Astrocyte of the cerebellum (primary cell): ENCODE measurements at regions not wholly inside any gene's neighbourhood (a gene's known extent, or its start where the extent isn't known, plus 50 kb on each side); places are given as distances from the start of the nearest gene placed in this dataset.

ENCODE experiments used
- DNase-seq: peaks from one replicate; pipeline ENCODE4 v3.0.0-alpha.2; 2011; ENCODE audit warnings: low read depth
- H3K4me3 ChIP-seq: 2 replicates; pipeline ENCODE4 v1.5.1; 2011; ENCODE audit warnings: mild to moderate bottlenecking, low read depth, low read length, moderate library complexity
- in situ Hi-C: cut with HindIII; loops from 2 replicates; pipeline ENCODE4 v1.10.0; 2017; ENCODE audit warnings: low sequenced_read_pairs
- TF ChIP-seq, protein P1 (sequence below): IDR thresholded peaks from 2 replicates; pipeline ENCODE4 v1.5.1; 2012; ENCODE audit warnings: low read length, low read depth, moderate library complexity, mild to moderate bottlenecking; ENCODE audit errors: missing control alignments

- DNase-seq, result peak; percentile 84
- no peak overlapping the region for H3K4me3 ChIP-seq
- in situ Hi-C loops, result no loop called here
- TF ChIP-seq, protein P1, sequence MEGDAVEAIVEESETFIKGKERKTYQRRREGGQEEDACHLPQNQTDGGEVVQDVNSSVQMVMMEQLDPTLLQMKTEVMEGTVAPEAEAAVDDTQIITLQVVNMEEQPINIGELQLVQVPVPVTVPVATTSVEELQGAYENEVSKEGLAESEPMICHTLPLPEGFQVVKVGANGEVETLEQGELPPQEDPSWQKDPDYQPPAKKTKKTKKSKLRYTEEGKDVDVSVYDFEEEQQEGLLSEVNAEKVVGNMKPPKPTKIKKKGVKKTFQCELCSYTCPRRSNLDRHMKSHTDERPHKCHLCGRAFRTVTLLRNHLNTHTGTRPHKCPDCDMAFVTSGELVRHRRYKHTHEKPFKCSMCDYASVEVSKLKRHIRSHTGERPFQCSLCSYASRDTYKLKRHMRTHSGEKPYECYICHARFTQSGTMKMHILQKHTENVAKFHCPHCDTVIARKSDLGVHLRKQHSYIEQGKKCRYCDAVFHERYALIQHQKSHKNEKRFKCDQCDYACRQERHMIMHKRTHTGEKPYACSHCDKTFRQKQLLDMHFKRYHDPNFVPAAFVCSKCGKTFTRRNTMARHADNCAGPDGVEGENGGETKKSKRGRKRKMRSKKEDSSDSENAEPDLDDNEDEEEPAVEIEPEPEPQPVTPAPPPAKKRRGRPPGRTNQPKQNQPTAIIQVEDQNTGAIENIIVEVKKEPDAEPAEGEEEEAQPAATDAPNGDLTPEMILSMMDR, result peak; percentile 95
Observed at GRCh38 chr1:114282751-114283403, 129.2 kb upstream of the SYT6 start.

DNA sequence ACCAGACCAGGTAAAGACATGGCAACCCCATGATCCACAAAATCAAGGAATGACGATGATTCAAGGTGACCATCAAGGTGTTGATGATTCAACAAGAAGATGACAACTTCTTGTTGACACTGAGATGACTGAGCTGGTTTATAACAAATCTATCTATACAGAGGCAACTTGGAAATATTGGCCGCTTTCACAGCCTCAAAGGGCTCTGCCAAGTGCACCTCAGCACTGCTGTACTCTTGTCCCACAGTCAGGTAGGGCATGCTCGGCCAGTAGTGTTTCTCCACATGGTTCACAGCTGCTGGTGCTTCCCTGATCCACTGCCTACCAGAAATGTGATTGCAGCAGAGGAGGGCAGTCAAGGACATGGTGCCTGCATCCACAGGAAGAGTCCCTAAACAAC, 125.2 kb upstream of the SYT6 start:
- H3K4me3 ChIP-seq, result no peak overlapping the region
- DNase-seq, result no peak
- TF ChIP-seq, protein P1, result no peak
- in situ Hi-C loops, result no loop called here

DNA sequence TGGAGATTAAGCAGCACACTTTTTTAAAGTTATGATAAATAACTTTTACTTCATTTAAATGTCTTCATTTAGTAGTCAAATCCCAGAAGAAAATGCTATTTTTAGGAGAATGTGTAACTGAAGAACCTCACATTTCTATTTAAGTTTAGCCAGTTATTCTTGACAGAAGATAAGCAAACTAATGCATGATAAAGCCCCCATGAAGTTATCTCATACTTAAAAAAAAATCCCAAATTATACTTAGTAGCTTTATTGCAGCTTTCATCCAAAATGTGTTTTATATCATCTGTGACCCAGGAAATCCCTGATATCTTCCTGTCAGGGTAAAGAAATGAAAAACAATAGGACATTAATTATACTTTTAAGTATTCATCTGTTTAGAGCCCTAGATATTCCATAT, 124.8 kb upstream of the SYT6 start:
- TF ChIP-seq, protein P1, result no peak
- in situ Hi-C loops, result no loop called here
- no peak overlapping the region for H3K4me3 ChIP-seq
- DNase-seq, result no peak

DNA sequence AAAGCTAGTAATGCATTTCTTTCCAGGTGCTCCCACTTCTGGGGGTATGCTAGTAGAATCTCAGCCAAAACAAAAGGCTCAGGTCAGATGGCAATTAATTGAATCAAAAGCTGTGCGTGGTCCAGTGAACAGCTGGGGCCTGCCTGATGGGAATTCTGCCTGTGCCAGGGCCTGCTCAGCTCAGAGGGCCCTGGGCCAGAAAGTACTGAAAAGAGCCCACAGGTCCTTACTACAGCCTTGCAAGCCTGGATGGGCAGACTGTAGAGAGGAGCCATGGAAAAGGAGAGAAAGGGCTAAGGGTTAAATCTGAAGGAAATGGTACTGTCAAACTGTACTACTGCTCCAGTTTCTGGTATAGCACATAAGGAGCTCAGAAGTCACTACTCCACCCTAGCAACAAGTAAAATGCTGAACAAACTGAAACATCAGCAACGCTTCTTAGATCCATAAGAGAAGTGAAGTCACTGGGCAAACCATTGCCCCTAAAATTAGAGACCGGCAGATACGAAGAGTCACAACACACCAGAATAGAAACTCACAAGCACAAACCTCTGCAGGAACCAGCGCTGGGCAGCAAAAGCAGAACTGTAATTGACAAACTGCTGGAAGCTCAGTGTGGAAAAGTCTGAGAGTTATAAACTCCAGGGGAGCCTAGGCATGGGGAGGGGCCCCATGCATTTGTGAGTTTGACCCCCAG, 121.1 kb upstream of the SYT6 start:
- no peak for DNase-seq
- in situ Hi-C loops, result no loop called here
- TF ChIP-seq, protein P1, result no peak
- no peak overlapping the region for H3K4me3 ChIP-seq

- H3K4me3 ChIP-seq, result no peak overlapping the region
- TF ChIP-seq, protein P1, result no peak
- in situ Hi-C loops, result no loop called here
Observed at GRCh38 chr1:114272593-114272992, 118.9 kb upstream of the SYT6 start.

GRCh38 chr1:114270718-114271117, 117.0 kb upstream of the SYT6 start:
- TF ChIP-seq, protein P1, result no peak
- H3K4me3 ChIP-seq, result no peak overlapping the region
- DNase-seq, result no peak
- in situ Hi-C loops, result no loop called here

More at GRCh38 chr1:114272593-114272992, 118.9 kb upstream of the SYT6 start:
- DNase-seq, result no peak
